DOHH2 (cell line): ENCODE measurements at regions not wholly inside any gene's neighbourhood (a gene's known extent, or its start where the extent isn't known, plus 50 kb on each side); places are given as distances from the start of the nearest gene placed in this dataset.

Experiments used
- EZH2phosphoT487 ChIP-seq: fragments of 200-600 bp; sonication (generic); IDR thresholded peaks from 2 replicates; pipeline ENCODE4 v1.6.1; 2017; ENCODE audit warnings: borderline replicate concordance, mild to moderate bottlenecking, antibody characterized with exemption, low read length, moderate library complexity, mixed read lengths
- TF ChIP-seq, protein P1 (sequence below): fragments of 200-600 bp; sonication (generic); IDR thresholded peaks from one replicate; pipeline ENCODE4 v1.5.1; 2014; ENCODE audit warnings: antibody characterized with exemption, mild to moderate bottlenecking, low read depth, low read length; ENCODE audit not compliant: poor library complexity, severe bottlenecking

- TF ChIP-seq, protein P1, sequence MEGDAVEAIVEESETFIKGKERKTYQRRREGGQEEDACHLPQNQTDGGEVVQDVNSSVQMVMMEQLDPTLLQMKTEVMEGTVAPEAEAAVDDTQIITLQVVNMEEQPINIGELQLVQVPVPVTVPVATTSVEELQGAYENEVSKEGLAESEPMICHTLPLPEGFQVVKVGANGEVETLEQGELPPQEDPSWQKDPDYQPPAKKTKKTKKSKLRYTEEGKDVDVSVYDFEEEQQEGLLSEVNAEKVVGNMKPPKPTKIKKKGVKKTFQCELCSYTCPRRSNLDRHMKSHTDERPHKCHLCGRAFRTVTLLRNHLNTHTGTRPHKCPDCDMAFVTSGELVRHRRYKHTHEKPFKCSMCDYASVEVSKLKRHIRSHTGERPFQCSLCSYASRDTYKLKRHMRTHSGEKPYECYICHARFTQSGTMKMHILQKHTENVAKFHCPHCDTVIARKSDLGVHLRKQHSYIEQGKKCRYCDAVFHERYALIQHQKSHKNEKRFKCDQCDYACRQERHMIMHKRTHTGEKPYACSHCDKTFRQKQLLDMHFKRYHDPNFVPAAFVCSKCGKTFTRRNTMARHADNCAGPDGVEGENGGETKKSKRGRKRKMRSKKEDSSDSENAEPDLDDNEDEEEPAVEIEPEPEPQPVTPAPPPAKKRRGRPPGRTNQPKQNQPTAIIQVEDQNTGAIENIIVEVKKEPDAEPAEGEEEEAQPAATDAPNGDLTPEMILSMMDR = no peak
- TF ChIP-seq EZH2phosphoT487 = no peak
Measured at GRCh38 chr13:34383728-34384127, 558.3 kb upstream of the NBEA start.
